ENCODE measurements at regions not wholly inside any gene's neighbourhood (a gene's known extent, or its start where the extent isn't known, plus 50 kb on each side); places are given as distances from the start of the nearest gene placed in this dataset.

DNA sequence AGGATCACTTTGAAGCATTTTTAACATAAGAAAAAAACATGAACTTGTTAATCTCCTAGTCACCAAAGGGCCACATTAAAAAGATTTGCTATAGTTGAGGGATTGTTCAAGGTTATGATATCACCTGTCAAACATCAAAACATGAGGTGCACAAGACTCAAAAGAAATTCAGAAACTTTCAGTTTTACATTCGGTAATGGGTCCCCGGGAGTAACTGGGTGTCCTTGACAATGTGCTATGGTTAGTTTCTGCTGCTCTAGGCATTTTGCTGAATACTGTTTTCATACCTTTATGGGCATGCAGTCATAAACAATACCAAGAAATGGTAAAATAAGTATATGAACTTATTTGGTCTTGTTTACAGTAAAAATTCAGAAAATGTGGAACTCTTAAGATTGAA lies 92.8 kb upstream of the EDIL3 start:
- no peak for TF ChIP-seq EP300 (IDR thresholded peaks at IDR 0.05)
- TF ChIP-seq, protein P1, sequence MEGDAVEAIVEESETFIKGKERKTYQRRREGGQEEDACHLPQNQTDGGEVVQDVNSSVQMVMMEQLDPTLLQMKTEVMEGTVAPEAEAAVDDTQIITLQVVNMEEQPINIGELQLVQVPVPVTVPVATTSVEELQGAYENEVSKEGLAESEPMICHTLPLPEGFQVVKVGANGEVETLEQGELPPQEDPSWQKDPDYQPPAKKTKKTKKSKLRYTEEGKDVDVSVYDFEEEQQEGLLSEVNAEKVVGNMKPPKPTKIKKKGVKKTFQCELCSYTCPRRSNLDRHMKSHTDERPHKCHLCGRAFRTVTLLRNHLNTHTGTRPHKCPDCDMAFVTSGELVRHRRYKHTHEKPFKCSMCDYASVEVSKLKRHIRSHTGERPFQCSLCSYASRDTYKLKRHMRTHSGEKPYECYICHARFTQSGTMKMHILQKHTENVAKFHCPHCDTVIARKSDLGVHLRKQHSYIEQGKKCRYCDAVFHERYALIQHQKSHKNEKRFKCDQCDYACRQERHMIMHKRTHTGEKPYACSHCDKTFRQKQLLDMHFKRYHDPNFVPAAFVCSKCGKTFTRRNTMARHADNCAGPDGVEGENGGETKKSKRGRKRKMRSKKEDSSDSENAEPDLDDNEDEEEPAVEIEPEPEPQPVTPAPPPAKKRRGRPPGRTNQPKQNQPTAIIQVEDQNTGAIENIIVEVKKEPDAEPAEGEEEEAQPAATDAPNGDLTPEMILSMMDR (IDR thresholded peaks at IDR 0.05) = no peak
- TF ChIP-seq POLR2A (IDR thresholded peaks at IDR 0.05) = no peak
- no peak for DNase-seq
- no peak overlapping the region for H3K27ac ChIP-seq
- H3K4me1 ChIP-seq (ENCODE audit: insufficient read depth) = no peaks in the 10 kb centered on the region
- H3K9me3 ChIP-seq = no peaks in the 10 kb centered on the region
- H3K4me3 ChIP-seq = no peak overlapping the region
- H3K36me3 ChIP-seq = no peaks in the 10 kb centered on the region
- no peaks in the 10 kb centered on the region for H3K27me3 ChIP-seq
- 32 to 65% (median 33%) methylated on average over 2 of the region's 2 CpGs for WGBS, 3 donors
- intact Hi-C loops (cut with DNase I) = no loop called here

DNA sequence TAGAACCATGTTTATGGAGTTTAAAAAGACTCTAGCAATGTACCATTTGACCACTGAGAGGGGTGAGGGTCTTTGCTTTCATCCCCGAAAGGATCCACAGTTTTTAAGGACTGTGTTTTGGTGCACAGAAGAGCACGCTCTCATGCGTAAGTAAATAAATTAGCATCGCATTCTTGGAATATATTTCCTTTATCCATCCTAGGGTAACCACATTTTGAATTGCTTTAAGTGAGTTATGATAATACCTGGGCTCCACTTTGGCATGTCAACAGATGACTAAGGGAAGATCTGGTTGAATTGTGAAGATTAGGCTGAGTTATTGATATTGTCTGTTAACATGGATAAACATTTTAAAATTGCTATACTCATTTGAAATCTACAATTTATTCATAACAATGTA lies 89.4 kb upstream of the EDIL3 start:
- Histone ChIP-seq H3K27ac (no peak overlapping the region), H3K9me3 (no peaks in the 10 kb centered on the region), H3K36me3 (no peaks in the 10 kb centered on the region), H3K27me3 (no peaks in the 10 kb centered on the region), H3K4me3 (no peak overlapping the region), H3K4me1 (ENCODE audit: insufficient read depth) (no peaks in the 10 kb centered on the region)
- no peak for DNase-seq
- intact Hi-C loops (cut with DNase I) = no loop called here
- TF ChIP-seq POLR2A (IDR thresholded peaks at IDR 0.05) (no peak), EP300 (IDR thresholded peaks at IDR 0.05) (no peak)
- TF ChIP-seq, protein P1 (IDR thresholded peaks at IDR 0.05) = no peak
- WGBS, 3 donors = 96 to 98% (median 97%) methylated on average over 4 of the region's 4 CpGs

DNA sequence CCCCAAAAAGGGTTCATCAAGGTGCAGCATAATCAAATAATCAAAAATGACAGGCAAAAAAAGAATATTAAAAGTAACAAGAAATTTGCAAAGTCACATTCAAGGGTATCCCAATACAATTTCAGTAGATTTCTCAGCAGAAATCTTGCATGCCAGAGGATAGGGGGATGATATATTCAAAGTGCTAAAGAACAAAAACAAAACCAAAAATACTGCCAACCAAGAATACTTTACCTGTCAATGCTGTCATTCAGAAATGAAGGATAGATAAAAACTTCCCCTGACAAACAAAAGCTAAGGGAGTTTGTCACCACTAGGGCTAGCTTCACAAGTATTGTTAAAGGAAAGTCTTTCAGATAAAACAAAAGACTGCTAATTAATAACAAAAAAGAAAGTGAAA lies 68.7 kb upstream of the EDIL3 start:
- Histone ChIP-seq H3K27me3 (no peaks in the 10 kb centered on the region), H3K9me3 (no peaks in the 10 kb centered on the region), H3K36me3 (no peaks in the 10 kb centered on the region), H3K4me3 (no peak overlapping the region), H3K27ac (no peak overlapping the region), H3K4me1 (ENCODE audit: insufficient read depth) (no peaks in the 10 kb centered on the region)
- intact Hi-C loops (cut with DNase I) = no loop called here
- DNase-seq = no peak
- TF ChIP-seq POLR2A (IDR thresholded peaks at IDR 0.05) (no peak), EP300 (IDR thresholded peaks at IDR 0.05) (no peak)
- TF ChIP-seq, protein P1 (IDR thresholded peaks at IDR 0.05) = no peak

DNA sequence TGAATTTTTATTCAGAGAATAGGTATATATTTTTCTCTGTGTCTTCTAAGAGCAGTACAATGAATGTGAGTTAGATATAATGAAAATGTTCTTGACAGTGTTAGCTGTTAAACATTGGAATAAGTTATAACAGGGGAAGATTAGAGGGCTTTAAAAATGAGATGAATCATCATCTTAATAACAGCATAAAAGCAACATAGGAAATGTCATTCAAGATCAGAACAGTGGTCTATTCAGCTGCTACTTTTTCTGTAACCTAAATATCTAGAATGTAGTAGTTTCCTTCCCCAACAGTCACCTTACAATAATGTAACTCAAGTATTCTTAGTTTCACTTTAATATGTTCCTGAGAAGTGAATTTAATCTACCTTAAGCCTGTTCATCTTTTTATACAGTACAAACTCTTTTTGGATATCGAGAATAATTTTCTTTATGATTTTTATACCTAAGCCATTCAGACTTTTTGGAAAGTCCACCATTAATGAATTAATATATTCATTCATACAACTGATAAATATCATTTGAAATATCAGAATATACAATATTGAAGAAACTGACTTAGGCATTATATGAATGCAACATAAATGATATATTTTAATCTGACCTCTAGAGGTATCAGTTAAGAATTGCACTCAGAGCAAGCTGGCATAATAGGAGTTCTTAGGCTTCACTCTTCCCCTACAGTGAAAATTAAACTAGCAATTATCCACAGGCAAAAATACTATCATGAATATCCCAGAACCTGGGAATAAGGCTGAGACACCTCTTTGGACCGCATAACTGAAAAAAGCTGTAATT lies 66.1 kb upstream of the EDIL3 start:
- H3K4me3 ChIP-seq = no peak overlapping the region
- no peak for TF ChIP-seq EP300 (IDR thresholded peaks at IDR 0.05)
- TF ChIP-seq, protein P1 (IDR thresholded peaks at IDR 0.05) = no peak
- no peak for TF ChIP-seq POLR2A (IDR thresholded peaks at IDR 0.05)
- no peaks in the 10 kb centered on the region for H3K9me3 ChIP-seq
- WGBS, 3 donors = 90 to 95% (median 93%) methylated on average over 2 of the region's 2 CpGs
- intact Hi-C loops (cut with DNase I) = no loop called here
- H3K27ac ChIP-seq = no peak overlapping the region
- H3K4me1 ChIP-seq (ENCODE audit: insufficient read depth) = no peaks in the 10 kb centered on the region
- no peaks in the 10 kb centered on the region for H3K27me3 ChIP-seq
- H3K36me3 ChIP-seq = no peaks in the 10 kb centered on the region
- no peak for DNase-seq

All from ovary (tissue), 7 donors.